ENCODE measurements at regions not wholly inside any gene's neighbourhood (a gene's known extent, or its start where the extent isn't known, plus 50 kb on each side); places are given as distances from the start of the nearest gene placed in this dataset.

GRCh38 chr2:200742426-200742825, 69.3 kb upstream of the BZW1 start:
- H3K27me3 Mint-ChIP-seq (ENCODE audit: low read depth, unreplicated experiment): peaks cover 34% of the 10 kb centered on the region
- Histone ChIP-seq H3K79me2 (ENCODE audit: insufficient read depth, low read length) (no peaks in the 10 kb centered on the region), H3K36me3 (ENCODE audit: insufficient read depth, low read length) (no peaks in the 10 kb centered on the region), H3K4me1 (ENCODE audit: insufficient read depth, low read length) (peaks cover 6% of the 10 kb centered on the region), H3K27me3 (ENCODE audit: insufficient read depth, low read length) (peaks cover 3% of the 10 kb centered on the region), H2AFZ (ENCODE audit: low read depth, low read length) (no peak overlapping the region), H3K27ac (ENCODE audit: low read depth, low read length) (no peak overlapping the region), H3K9me3 (ENCODE audit: insufficient read depth, low read depth, low read length) (no peaks in the 10 kb centered on the region), H3K4me3 (ENCODE audit: insufficient read depth, low read depth, low read length) (no peak overlapping the region), H4K20me1 (ENCODE audit: insufficient read depth, low read length) (no peaks in the 10 kb centered on the region), H3K4me2 (ENCODE audit: low read length) (no peak overlapping the region), H3K9ac (ENCODE audit: low read length) (no peak overlapping the region)
- TF ChIP-seq EZH2 (IDR thresholded peaks at IDR 0.05; ENCODE audit: insufficient read depth, low read length) (no peak), CTCF (IDR thresholded peaks at IDR 0.05; ENCODE audit: insufficient read depth, low read depth, low read length) (no peak)
- DNase-seq (ENCODE audit: low read depth) (peak; percentile 38), FAIRE-seq (no peak)
- H3K9me3 Mint-ChIP-seq (ENCODE audit: unreplicated experiment): no peaks in the 10 kb centered on the region
- H3K36me3 Mint-ChIP-seq (ENCODE audit: low read depth, unreplicated experiment): no peaks in the 10 kb centered on the region
- no peak overlapping the region for H3K4me3 Mint-ChIP-seq (ENCODE audit: unreplicated experiment)
- H3K27ac Mint-ChIP-seq (ENCODE audit: unreplicated experiment): no peak overlapping the region
- peaks cover 9% of the 10 kb centered on the region for H3K4me1 Mint-ChIP-seq (ENCODE audit: low read depth, unreplicated experiment)

DNA sequence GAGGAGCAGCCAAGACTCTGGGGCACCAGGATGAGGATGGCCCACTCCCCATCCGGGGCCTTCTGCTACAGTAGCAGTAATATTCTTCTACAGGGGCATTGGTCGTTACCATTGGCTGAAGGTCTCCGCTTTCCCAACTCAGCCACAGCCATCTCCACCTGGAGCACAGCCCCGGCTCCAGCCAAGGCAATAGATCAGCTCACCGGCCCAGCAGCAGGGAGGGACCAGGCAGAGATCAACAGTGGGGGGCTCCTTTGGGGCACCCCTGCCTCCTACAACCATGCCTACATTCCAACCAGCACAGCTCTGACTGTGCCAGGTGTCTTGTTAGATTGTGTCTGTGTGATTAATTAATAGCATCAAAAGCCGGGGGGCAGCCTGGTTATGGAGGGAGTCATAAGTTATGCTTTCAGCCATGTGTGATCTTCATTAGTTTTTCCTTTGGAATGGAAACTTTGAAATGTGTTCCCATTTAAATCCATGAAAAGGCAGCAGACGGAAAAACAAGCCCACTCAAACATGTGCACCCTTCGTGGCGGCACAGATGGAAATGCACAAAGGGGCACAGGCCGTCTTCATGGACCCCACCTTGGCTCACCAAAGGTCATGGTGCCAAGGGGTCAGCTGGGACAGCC, 68.6 kb upstream of the BZW1 start:
- Histone ChIP-seq H4K20me1 (ENCODE audit: insufficient read depth, low read length) (no peaks in the 10 kb centered on the region), H3K27ac (ENCODE audit: low read depth, low read length) (no peak overlapping the region), H3K4me3 (ENCODE audit: insufficient read depth, low read depth, low read length) (no peak overlapping the region), H3K4me2 (ENCODE audit: low read length) (no peak overlapping the region), H3K36me3 (ENCODE audit: insufficient read depth, low read length) (no peaks in the 10 kb centered on the region), H3K27me3 (ENCODE audit: insufficient read depth, low read length) (peaks cover 3% of the 10 kb centered on the region), H3K4me1 (ENCODE audit: insufficient read depth, low read length) (peaks cover 11% of the 10 kb centered on the region), H3K9ac (ENCODE audit: low read length) (no peak overlapping the region), H3K9me3 (ENCODE audit: insufficient read depth, low read depth, low read length) (no peaks in the 10 kb centered on the region), H2AFZ (ENCODE audit: low read depth, low read length) (no peak overlapping the region), H3K79me2 (ENCODE audit: insufficient read depth, low read length) (no peaks in the 10 kb centered on the region)
- Mint-ChIP-seq H3K4me1 (ENCODE audit: low read depth, unreplicated experiment) (peaks cover 16% of the 10 kb centered on the region), H3K27ac (ENCODE audit: unreplicated experiment) (no peak overlapping the region), H3K9me3 (ENCODE audit: unreplicated experiment) (no peaks in the 10 kb centered on the region), H3K27me3 (ENCODE audit: low read depth, unreplicated experiment) (peaks cover 34% of the 10 kb centered on the region), H3K36me3 (ENCODE audit: low read depth, unreplicated experiment) (no peaks in the 10 kb centered on the region), H3K4me3 (ENCODE audit: unreplicated experiment) (no peak overlapping the region)
- no peak for DNase-seq (ENCODE audit: low read depth)
- no peak for FAIRE-seq
- TF ChIP-seq EZH2 (IDR thresholded peaks at IDR 0.05; ENCODE audit: insufficient read depth, low read length) (no peak), CTCF (IDR thresholded peaks at IDR 0.05; ENCODE audit: insufficient read depth, low read depth, low read length) (no peak)

DNA sequence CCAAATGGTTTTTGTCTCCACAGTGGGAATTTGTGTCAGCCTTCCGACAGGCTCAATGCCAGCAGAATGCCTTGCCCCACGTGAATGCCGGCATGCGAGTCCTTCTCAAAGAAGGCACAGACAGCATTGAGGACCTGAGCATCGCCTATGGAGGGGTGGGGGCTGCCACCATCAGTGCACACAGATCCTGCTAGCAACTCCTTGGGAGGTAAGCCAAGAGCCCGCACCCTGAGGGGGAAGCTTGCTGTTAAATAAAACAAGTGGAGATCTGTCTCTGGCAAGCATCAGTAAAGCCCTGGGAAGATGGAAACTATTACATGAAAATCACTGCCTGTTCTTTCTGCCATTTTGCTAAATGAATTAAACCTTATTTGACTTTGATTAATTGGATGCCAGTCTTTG, 67.5 kb upstream of the BZW1 start:
- H2AFZ ChIP-seq (ENCODE audit: low read depth, low read length): no peak overlapping the region
- H4K20me1 ChIP-seq (ENCODE audit: insufficient read depth, low read length): no peaks in the 10 kb centered on the region

More for the DNA sequence above, 67.5 kb upstream of the BZW1 start:
- no peak overlapping the region for H3K27ac ChIP-seq (ENCODE audit: low read depth, low read length)
- H3K4me2 ChIP-seq (ENCODE audit: low read length): no peak overlapping the region
- H3K9ac ChIP-seq (ENCODE audit: low read length): no peak overlapping the region
- no peaks in the 10 kb centered on the region for H3K9me3 ChIP-seq (ENCODE audit: insufficient read depth, low read depth, low read length)
- Mint-ChIP-seq H3K4me1 (ENCODE audit: low read depth, unreplicated experiment) (peaks cover 27% of the 10 kb centered on the region), H3K27ac (ENCODE audit: unreplicated experiment) (no peak overlapping the region), H3K36me3 (ENCODE audit: low read depth, unreplicated experiment) (no peaks in the 10 kb centered on the region), H3K9me3 (ENCODE audit: unreplicated experiment) (no peaks in the 10 kb centered on the region), H3K4me3 (ENCODE audit: unreplicated experiment) (no peak overlapping the region), H3K27me3 (ENCODE audit: low read depth, unreplicated experiment) (peaks cover 34% of the 10 kb centered on the region)
- FAIRE-seq (no peak), DNase-seq (ENCODE audit: low read depth) (no peak)
- H3K4me3 ChIP-seq (ENCODE audit: insufficient read depth, low read depth, low read length): no peak overlapping the region
- H3K36me3 ChIP-seq (ENCODE audit: insufficient read depth, low read length): no peaks in the 10 kb centered on the region
- no peaks in the 10 kb centered on the region for H3K79me2 ChIP-seq (ENCODE audit: insufficient read depth, low read length)
- H3K27me3 ChIP-seq (ENCODE audit: insufficient read depth, low read length): peaks cover 3% of the 10 kb centered on the region
- H3K4me1 ChIP-seq (ENCODE audit: insufficient read depth, low read length): peaks cover 19% of the 10 kb centered on the region
- TF ChIP-seq CTCF (IDR thresholded peaks at IDR 0.05; ENCODE audit: insufficient read depth, low read depth, low read length) (no peak), EZH2 (IDR thresholded peaks at IDR 0.05; ENCODE audit: insufficient read depth, low read length) (no peak)

Measured in astrocyte (in vitro differentiated cells and primary cell).